B cell (primary cell): ENCODE measurements at regions not wholly inside any gene's neighbourhood (a gene's known extent, or its start where the extent isn't known, plus 50 kb on each side); places are given as distances from the start of the nearest gene placed in this dataset.

Experiments used
- ATAC-seq: fragments of 200-7000 bp; cut with Tn5 transposase; one replicate; pipeline ENCODE4 v1.10.0; 2021; ENCODE audit warnings: low read depth, mild to moderate bottlenecking, moderate number of reproducible peaks, moderate library complexity
- CTCF ChIA-PET: fragments of 350-600 bp; sonication (Branson Sonifier 250); formaldehyde crosslinking; loops from one replicate; lab custom pipeline; 2021; ENCODE audit warnings: antibody characterized with exemption, inconsistent platforms; lab: Charles Lee
- POLR2A ChIA-PET: fragments of 350-600 bp; sonication (Branson Sonifier 250); formaldehyde crosslinking; loops from one replicate; lab custom pipeline; 2021; ENCODE audit warnings: antibody characterized with exemption; lab: Charles Lee
- DNase-seq: peaks from one replicate; pipeline ENCODE4 v3.0.0; 2013
- H2AFZ ChIP-seq: 2 replicates; pipeline ENCODE4 v1.6.1; 2012; ENCODE audit warnings: mild to moderate bottlenecking, low read depth, low read length; ENCODE audit not compliant: insufficient read depth, poor library complexity, severe bottlenecking
- H3K27ac ChIP-seq, 2 donors: 1 replicate in 1 of 2; 2 replicates in 1 of 2; pipeline ENCODE4 v1.5.1; 2012 to 2013; ENCODE audit warnings: low read length in 2 of 2, mild to moderate bottlenecking in 2 of 2, moderate library complexity in 1 of 2
- H3K27me3 ChIP-seq, 4 experiments: fragments of 200-600 bp in 1 of 4; sonication (generic) in 1 of 4; replicated peaks in 1 of 4; 1 replicate in 2 of 4; 2 replicates in 2 of 4; pipeline versions ENCODE4 v1.6.1 to v1.7.0; 2013 to 2016; ENCODE audit warnings: low read length in 3 of 4, mild to moderate bottlenecking in 2 of 4, mixed read lengths in 1 of 4, moderate library complexity in 1 of 4; ENCODE audit not compliant: insufficient read depth in 4 of 4, control insufficient read depth in 3 of 4; ENCODE audit errors: control extremely low read depth in 1 of 4
- H3K36me3 ChIP-seq, 2 experiments: replicated peaks in 1 of 2; 1 replicate in 1 of 2; 2 replicates in 1 of 2; pipeline versions ENCODE4 v1.6.1 to v1.7.1; 2013; ENCODE audit warnings: low read length in 1 of 2; ENCODE audit not compliant: insufficient read depth in 2 of 2, control insufficient read depth in 1 of 2; ENCODE audit errors: control extremely low read depth in 1 of 2, extremely low read depth in 1 of 2
- H3K4me1 ChIP-seq, 2 donors: fragments of 200-600 bp in 1 of 2; sonication (generic) in 1 of 2; 1 replicate in 1 of 2; 2 replicates in 1 of 2; pipeline versions ENCODE4 v1.5.1 to v1.6.1; 2013 to 2017; ENCODE audit warnings: low read length in 2 of 2; ENCODE audit not compliant: control insufficient read depth in 2 of 2, insufficient read depth in 2 of 2
- H3K4me2 ChIP-seq: replicated peaks from 2 replicates; pipeline ENCODE3; 2012; ENCODE audit warnings: mild to moderate bottlenecking, low read depth, low read length; ENCODE audit not compliant: poor library complexity, severe bottlenecking
- H3K4me3 ChIP-seq, 5 experiments: fragments of 200-600 bp in 1 of 5; sonication (generic) in 1 of 5; 1 replicate in 3 of 5; 2 replicates in 2 of 5; pipeline versions ENCODE4 v1.5.1 to v1.7.0; 2011 to 2016; ENCODE audit warnings: low read length in 4 of 5, mild to moderate bottlenecking in 4 of 5, low read depth in 2 of 5, control low read depth in 1 of 5, moderate library complexity in 1 of 5; ENCODE audit not compliant: insufficient read depth in 1 of 5; ENCODE audit errors: control extremely low read depth in 1 of 5, extremely low read depth in 1 of 5
- H3K79me2 ChIP-seq: fragments of 200-600 bp; sonication (generic); one replicate; pipeline ENCODE4 v1.6.0; 2016; ENCODE audit warnings: low read length; ENCODE audit not compliant: control insufficient read depth, insufficient read depth
- H3K9ac ChIP-seq: fragments of 200-600 bp; sonication (generic); 2 replicates; pipeline ENCODE4 v1.6.1; 2017; ENCODE audit warnings: mild to moderate bottlenecking, low read length, moderate library complexity
- H3K9me3 ChIP-seq, 3 donors: one replicate each; pipeline versions ENCODE4 v1.6.1 to v1.7.1; 2013; ENCODE audit warnings: low read length in 2 of 3; ENCODE audit not compliant: control insufficient read depth in 2 of 3, insufficient read depth in 1 of 3; ENCODE audit errors: control extremely low read depth in 1 of 3
- H4K20me1 ChIP-seq: 2 replicates; pipeline ENCODE4 v1.6.0; 2012; ENCODE audit warnings: mild to moderate bottlenecking, low read length; ENCODE audit not compliant: insufficient read depth, control insufficient read depth, poor library complexity, severe bottlenecking
- H3K27ac Mint-ChIP-seq: one replicate; pipeline ENCODE4 v1.8.0; 2021; ENCODE audit warnings: mixed read lengths
- H3K27me3 Mint-ChIP-seq: one replicate; pipeline ENCODE4 v1.8.0; 2021; ENCODE audit warnings: mixed read lengths
- H3K4me1 Mint-ChIP-seq: one replicate; pipeline ENCODE4 v1.8.0; 2021; ENCODE audit warnings: mixed read lengths
- H3K4me3 Mint-ChIP-seq: one replicate; pipeline ENCODE4 v1.8.0; 2021; ENCODE audit warnings: mixed read lengths
- H3K9me3 Mint-ChIP-seq: one replicate; pipeline ENCODE4 v1.8.0; 2022; ENCODE audit warnings: mixed read lengths; ENCODE audit not compliant: insufficient read depth
- EZH2 ChIP-seq: IDR thresholded peaks from 2 replicates; pipeline ENCODE4 v1.6.1; 2012; ENCODE audit warnings: borderline replicate concordance, low read depth, mild to moderate bottlenecking, moderate library complexity, low read length; ENCODE audit not compliant: insufficient read depth, poor library complexity, severe bottlenecking
- WGBS: methylation state at CpG from one replicate; pipeline ENCODE4 v1.1.5; 2013; ENCODE audit warnings: missing lambda C conversion rate; ENCODE audit not compliant: insufficient coverage; 5-methylcytosine and 5-hydroxymethylcytosine counted together
- intact Hi-C: fragments of 100-400 bp; cut with micrococcal nuclease; formaldehyde crosslinking; loops from one replicate; pipeline ENCODE4 v1.10.0; 2022
- TF ChIP-seq, protein P1 (sequence below): fragments of 200-600 bp; IDR thresholded peaks from one replicate; pipeline ENCODE4 v1.8.0; 2022; ENCODE audit warnings: antibody characterized with exemption, mild to moderate bottlenecking

DNA sequence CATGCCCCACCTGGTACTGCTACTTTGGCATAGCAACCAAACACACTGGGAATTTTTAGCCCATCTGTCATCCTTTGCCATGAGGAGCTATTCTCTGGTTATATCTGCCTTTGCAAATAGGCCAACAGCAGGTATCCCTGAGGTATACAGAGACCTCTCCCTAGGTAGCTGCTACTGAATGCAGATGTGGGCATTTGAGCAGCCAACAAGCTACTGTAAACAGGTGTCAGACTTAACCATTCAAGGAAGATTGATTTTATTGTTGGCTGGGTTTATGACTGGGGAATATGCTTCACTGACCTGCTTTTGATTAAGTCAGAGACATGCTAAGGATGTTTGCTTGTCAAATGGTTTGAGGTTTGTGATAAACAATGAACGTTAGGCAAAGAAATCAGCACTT is 183.2 kb downstream of the OXSM start:
- TF ChIP-seq, protein P1, sequence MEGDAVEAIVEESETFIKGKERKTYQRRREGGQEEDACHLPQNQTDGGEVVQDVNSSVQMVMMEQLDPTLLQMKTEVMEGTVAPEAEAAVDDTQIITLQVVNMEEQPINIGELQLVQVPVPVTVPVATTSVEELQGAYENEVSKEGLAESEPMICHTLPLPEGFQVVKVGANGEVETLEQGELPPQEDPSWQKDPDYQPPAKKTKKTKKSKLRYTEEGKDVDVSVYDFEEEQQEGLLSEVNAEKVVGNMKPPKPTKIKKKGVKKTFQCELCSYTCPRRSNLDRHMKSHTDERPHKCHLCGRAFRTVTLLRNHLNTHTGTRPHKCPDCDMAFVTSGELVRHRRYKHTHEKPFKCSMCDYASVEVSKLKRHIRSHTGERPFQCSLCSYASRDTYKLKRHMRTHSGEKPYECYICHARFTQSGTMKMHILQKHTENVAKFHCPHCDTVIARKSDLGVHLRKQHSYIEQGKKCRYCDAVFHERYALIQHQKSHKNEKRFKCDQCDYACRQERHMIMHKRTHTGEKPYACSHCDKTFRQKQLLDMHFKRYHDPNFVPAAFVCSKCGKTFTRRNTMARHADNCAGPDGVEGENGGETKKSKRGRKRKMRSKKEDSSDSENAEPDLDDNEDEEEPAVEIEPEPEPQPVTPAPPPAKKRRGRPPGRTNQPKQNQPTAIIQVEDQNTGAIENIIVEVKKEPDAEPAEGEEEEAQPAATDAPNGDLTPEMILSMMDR = no peak
- no peak for TF ChIP-seq EZH2
- no peaks in the 10 kb centered on the region for H3K79me2 ChIP-seq
- no peak overlapping the region for H3K4me3 Mint-ChIP-seq
- ChIA-PET CTCF (no interaction called here), POLR2A (no interaction called here)
- H3K4me1 Mint-ChIP-seq = no peaks in the 10 kb centered on the region
- H3K4me3 ChIP-seq = no peak overlapping the region
- no CpG with 5 or more reads among the region's 1 CpG for WGBS
- intact Hi-C loops = no loop called here
- H3K27me3 Mint-ChIP-seq = no peaks in the 10 kb centered on the region
- H3K9me3 ChIP-seq = no peaks in the 10 kb centered on the region
- no peak overlapping the region for H3K27ac ChIP-seq
- DNase-seq (no peak), ATAC-seq (no peak)
- no peaks in the 10 kb centered on the region for H3K9me3 Mint-ChIP-seq
- no peak overlapping the region for H3K9ac ChIP-seq
- no peaks in the 10 kb centered on the region for H3K36me3 ChIP-seq
- no peak overlapping the region for H2AFZ ChIP-seq
- no peak overlapping the region for H3K27ac Mint-ChIP-seq
- no peak overlapping the region for H3K4me2 ChIP-seq
- H3K27me3 ChIP-seq = no peaks in the 10 kb centered on the region
- no peaks in the 10 kb centered on the region for H4K20me1 ChIP-seq
- no peaks in the 10 kb centered on the region for H3K4me1 ChIP-seq

DNA sequence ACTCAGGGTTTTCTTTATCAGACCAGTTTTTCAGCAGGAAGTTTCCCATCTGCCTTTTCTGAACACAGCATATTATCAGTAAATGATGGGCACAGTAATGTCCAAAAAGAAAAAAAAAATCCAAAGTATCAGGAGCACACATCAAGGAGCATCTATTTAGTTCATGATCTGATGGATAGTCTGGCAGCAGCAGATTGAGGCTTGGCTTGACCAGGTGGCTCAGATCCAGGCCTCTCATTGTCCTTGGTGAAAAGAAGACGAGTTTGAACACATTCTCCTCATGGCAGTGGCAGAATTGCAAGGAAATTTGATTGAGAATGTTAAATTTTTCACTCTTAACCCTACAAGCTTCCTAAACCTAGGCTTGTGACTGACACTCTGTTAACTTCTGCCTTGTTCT is 192.9 kb downstream of the OXSM start:
- Mint-ChIP-seq H3K4me1 (no peaks in the 10 kb centered on the region), H3K9me3 (no peaks in the 10 kb centered on the region), H3K4me3 (no peak overlapping the region), H3K27me3 (no peaks in the 10 kb centered on the region), H3K27ac (no peak overlapping the region)
- H4K20me1 ChIP-seq = no peaks in the 10 kb centered on the region
- no peak overlapping the region for H3K27ac ChIP-seq
- DNase-seq = no peak
- no peaks in the 10 kb centered on the region for H3K27me3 ChIP-seq
- POLR2A ChIA-PET = no interaction called here
- intact Hi-C loops = no loop called here
- H3K9ac ChIP-seq = no peak overlapping the region
- H3K79me2 ChIP-seq = no peaks in the 10 kb centered on the region
- TF ChIP-seq EZH2 = no peak
- TF ChIP-seq, protein P1 = no peak
- H2AFZ ChIP-seq = no peak overlapping the region
- H3K4me3 ChIP-seq = no peak overlapping the region
- H3K9me3 ChIP-seq = no peaks in the 10 kb centered on the region
- CTCF ChIA-PET = no interaction called here
- ATAC-seq = no peak
- H3K36me3 ChIP-seq = no peaks in the 10 kb centered on the region
- H3K4me1 ChIP-seq = no peaks in the 10 kb centered on the region
- WGBS = no CpG with 5 or more reads among the region's 1 CpG
- H3K4me2 ChIP-seq = no peak overlapping the region
